MM.1S (cell line): ENCODE measurements at regions not wholly inside any gene's neighbourhood (a gene's known extent, or its start where the extent isn't known, plus 50 kb on each side); places are given as distances from the start of the nearest gene placed in this dataset.

Experiments
- DNase-seq: peaks from one replicate; pipeline ENCODE4 v3.0.0-alpha.2; 2015
- H2AFZ ChIP-seq: fragments of 300-600 bp; sonication (generic); 2 replicates; pipeline ENCODE4 v1.6.0; 2016; ENCODE audit warnings: antibody characterized with exemption, low read length
- H3F3A ChIP-seq: fragments of 300-600 bp; sonication (generic); 2 replicates; pipeline ENCODE4 v1.6.1; 2016; ENCODE audit warnings: mild to moderate bottlenecking, antibody characterized with exemption, low read length, moderate library complexity, mixed read lengths; ENCODE audit not compliant: insufficient read depth
- H3K27ac ChIP-seq: fragments of 300-600 bp; sonication (generic); 2 replicates; pipeline ENCODE4 v1.5.1; 2016; ENCODE audit warnings: mild to moderate bottlenecking, low read length
- H3K27me3 ChIP-seq: fragments of 300-600 bp; sonication (generic); replicated peaks from 2 replicates; pipeline ENCODE4 v1.6.0; 2016; ENCODE audit warnings: low read length; ENCODE audit not compliant: insufficient read depth
- H3K36me3 ChIP-seq: fragments of 300-600 bp; sonication (generic); replicated peaks from 2 replicates; pipeline ENCODE4 v1.6.1; 2016; ENCODE audit warnings: mild to moderate bottlenecking, low read length, mixed read lengths; ENCODE audit not compliant: insufficient read depth
- H3K4me1 ChIP-seq: fragments of 300-600 bp; sonication (generic); 2 replicates; pipeline ENCODE4 v1.6.1; 2016; ENCODE audit warnings: low read length, mixed read lengths
- H3K4me2 ChIP-seq: fragments of 300-600 bp; sonication (generic); 2 replicates; pipeline ENCODE4 v1.6.0; 2016; ENCODE audit warnings: low read depth, low read length
- H3K4me3 ChIP-seq: fragments of 300-600 bp; sonication (generic); 2 replicates; pipeline ENCODE4 v1.5.1; 2016; ENCODE audit warnings: low read length, mixed read lengths
- H3K79me2 ChIP-seq: fragments of 300-600 bp; sonication (generic); 2 replicates; pipeline ENCODE4 v1.6.1; 2016; ENCODE audit warnings: mixed run types, low read length, mixed read lengths
- H3K9ac ChIP-seq: fragments of 300-600 bp; sonication (generic); 2 replicates; pipeline ENCODE4 v1.6.1; 2016; ENCODE audit warnings: low read length, mixed read lengths
- H3K9me2 ChIP-seq: fragments of 300-600 bp; sonication (generic); replicated peaks from 2 replicates; pipeline ENCODE4 v1.6.1; 2016; ENCODE audit warnings: mild to moderate bottlenecking, low read length, mixed read lengths; ENCODE audit not compliant: insufficient read depth
- H3K9me3 ChIP-seq: fragments of 300-600 bp; sonication (generic); replicated peaks from 2 replicates; pipeline ENCODE4 v1.6.1; 2016; ENCODE audit warnings: mild to moderate bottlenecking, low read length, mixed read lengths; ENCODE audit not compliant: insufficient read depth
- H4K20me1 ChIP-seq: fragments of 300-600 bp; sonication (generic); 2 replicates; pipeline ENCODE4 v1.6.1; 2016; ENCODE audit warnings: mild to moderate bottlenecking, low read length, moderate library complexity, mixed read lengths; ENCODE audit not compliant: insufficient read depth
- EZH2 ChIP-seq: fragments of 300-600 bp; sonication (generic); optimal IDR thresholded peaks from 2 replicates; pipeline ENCODE3; 2017; ENCODE audit warnings: low read depth, mild to moderate bottlenecking, antibody characterized with exemption, low read length, mixed read lengths
- EZH2phosphoT487 ChIP-seq: fragments of 300-600 bp; sonication (generic); IDR thresholded peaks from 2 replicates; pipeline ENCODE4 v1.6.1; 2018; ENCODE audit warnings: antibody characterized with exemption, low read length
- TF ChIP-seq, protein P1 (sequence below): fragments of 300-600 bp; sonication (generic); IDR thresholded peaks from 2 replicates; pipeline ENCODE4 v1.5.1; 2016; ENCODE audit warnings: antibody characterized with exemption, low read length, mixed read lengths

- H3K4me3 ChIP-seq, result no peak overlapping the region
- no peak for TF ChIP-seq EZH2
- TF ChIP-seq, protein P1, sequence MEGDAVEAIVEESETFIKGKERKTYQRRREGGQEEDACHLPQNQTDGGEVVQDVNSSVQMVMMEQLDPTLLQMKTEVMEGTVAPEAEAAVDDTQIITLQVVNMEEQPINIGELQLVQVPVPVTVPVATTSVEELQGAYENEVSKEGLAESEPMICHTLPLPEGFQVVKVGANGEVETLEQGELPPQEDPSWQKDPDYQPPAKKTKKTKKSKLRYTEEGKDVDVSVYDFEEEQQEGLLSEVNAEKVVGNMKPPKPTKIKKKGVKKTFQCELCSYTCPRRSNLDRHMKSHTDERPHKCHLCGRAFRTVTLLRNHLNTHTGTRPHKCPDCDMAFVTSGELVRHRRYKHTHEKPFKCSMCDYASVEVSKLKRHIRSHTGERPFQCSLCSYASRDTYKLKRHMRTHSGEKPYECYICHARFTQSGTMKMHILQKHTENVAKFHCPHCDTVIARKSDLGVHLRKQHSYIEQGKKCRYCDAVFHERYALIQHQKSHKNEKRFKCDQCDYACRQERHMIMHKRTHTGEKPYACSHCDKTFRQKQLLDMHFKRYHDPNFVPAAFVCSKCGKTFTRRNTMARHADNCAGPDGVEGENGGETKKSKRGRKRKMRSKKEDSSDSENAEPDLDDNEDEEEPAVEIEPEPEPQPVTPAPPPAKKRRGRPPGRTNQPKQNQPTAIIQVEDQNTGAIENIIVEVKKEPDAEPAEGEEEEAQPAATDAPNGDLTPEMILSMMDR, result no peak
- no peak for TF ChIP-seq EZH2phosphoT487
- no peaks in the 10 kb centered on the region for H3K36me3 ChIP-seq
- no peak overlapping the region for H2AFZ ChIP-seq
- H3K9me3 ChIP-seq, result no peaks in the 10 kb centered on the region
- DNase-seq, result no peak
- no peaks in the 10 kb centered on the region for H3K27me3 ChIP-seq
- no peak overlapping the region for H3K9ac ChIP-seq
- H3K79me2 ChIP-seq, result no peaks in the 10 kb centered on the region
- no peaks in the 10 kb centered on the region for H3F3A ChIP-seq
- no peak overlapping the region for H3K27ac ChIP-seq
- no peaks in the 10 kb centered on the region for H4K20me1 ChIP-seq
- H3K4me1 ChIP-seq, result no peaks in the 10 kb centered on the region
- H3K9me2 ChIP-seq, result no peaks in the 10 kb centered on the region
- no peak overlapping the region for H3K4me2 ChIP-seq
Measured at GRCh38 chrX:79084923-79085322, 59.6 kb upstream of the GPR174 start.

DNA sequence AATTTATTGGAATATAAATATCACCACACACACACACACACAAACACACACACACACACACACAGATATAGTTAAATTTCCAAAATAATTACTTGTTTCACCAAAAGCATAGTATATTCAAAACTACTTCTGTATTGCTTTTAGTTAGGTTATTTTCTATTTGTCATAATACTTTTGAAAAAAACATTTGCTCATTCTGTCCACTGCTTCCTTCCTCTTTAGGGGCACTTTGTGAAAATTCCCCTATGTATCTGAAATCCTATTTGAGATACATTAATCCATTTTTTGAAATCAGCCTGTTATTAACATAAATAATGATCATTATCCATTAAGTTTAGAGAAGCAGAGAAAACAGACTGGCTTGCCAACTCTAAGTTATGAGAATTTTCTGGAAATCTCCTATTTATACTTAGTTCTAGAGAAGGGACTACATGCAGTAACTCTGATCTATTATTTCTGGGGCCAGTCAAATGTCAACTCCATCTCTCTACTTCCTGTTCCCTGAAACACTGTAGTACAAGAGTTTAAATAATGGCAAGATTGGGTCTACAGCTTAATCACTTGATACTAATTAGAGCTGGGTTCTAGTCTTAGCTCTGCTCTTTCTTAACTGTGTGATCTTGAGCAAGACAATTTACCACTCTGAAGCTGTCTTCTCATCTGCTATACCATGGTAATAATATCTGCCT is 54.4 kb upstream of the GPR174 start:
- Histone ChIP-seq H4K20me1 (no peaks in the 10 kb centered on the region), H3K4me1 (no peaks in the 10 kb centered on the region), H3K9me2 (no peaks in the 10 kb centered on the region), H3F3A (no peaks in the 10 kb centered on the region), H3K9me3 (no peaks in the 10 kb centered on the region), H3K9ac (no peak overlapping the region), H3K4me2 (no peak overlapping the region), H3K27me3 (no peaks in the 10 kb centered on the region), H3K79me2 (no peaks in the 10 kb centered on the region), H3K36me3 (no peaks in the 10 kb centered on the region), H2AFZ (no peak overlapping the region), H3K27ac (no peak overlapping the region), H3K4me3 (no peak overlapping the region)
- TF ChIP-seq, protein P1, result no peak
- no peak for TF ChIP-seq EZH2phosphoT487
- no peak for DNase-seq

DNA sequence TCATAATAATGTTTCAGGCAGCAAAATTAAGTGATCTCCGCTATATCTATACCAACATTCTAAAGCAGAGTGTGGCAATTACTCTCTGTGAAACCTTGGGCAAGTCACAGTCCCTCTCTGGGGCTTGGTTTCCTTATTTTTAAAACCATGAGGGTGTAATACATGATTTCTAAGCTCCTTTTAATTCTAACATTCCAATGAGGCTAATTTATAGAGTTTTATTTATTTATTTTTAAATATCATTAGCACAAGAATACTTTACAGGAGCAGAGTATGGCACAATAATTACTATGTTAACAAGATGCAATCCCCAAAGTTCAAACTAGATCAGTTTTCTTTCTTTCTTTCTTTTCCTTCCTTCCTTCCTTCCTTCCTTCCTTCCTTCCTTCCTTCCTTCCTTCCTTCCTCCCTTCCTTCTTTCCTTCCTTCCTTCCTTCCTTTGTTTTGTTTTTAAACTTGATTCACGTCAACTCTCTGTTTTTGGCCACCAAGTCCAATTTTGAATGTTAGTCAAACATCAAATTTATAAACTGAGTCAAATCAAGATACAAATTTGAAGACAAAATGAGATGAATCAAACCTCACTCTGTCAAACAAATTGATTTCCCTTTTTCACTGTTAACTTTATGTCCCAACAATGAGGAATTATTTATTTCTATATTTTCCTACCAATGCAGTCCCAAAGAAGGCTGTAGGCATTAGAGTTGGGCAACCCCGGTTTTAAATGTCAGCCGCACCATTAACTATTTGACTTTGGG is 50.2 kb upstream of the GPR174 start:
- Histone ChIP-seq H3K79me2 (no peaks in the 10 kb centered on the region), H3K36me3 (no peaks in the 10 kb centered on the region), H2AFZ (no peak overlapping the region), H3K27me3 (no peaks in the 10 kb centered on the region), H3K9me3 (no peaks in the 10 kb centered on the region), H4K20me1 (no peaks in the 10 kb centered on the region), H3K4me1 (0 out of 2 replicates have a peak, but pooled peaks cover 4% of the 10 kb centered on the region), H3K27ac (no peak overlapping the region), H3K9me2 (no peaks in the 10 kb centered on the region), H3K4me2 (no peak overlapping the region), H3F3A (no peaks in the 10 kb centered on the region), H3K4me3 (no peak overlapping the region), H3K9ac (no peak overlapping the region)
- no peak for DNase-seq
- TF ChIP-seq, protein P1, result no peak
- TF ChIP-seq EZH2phosphoT487 (no peak), EZH2 (no peak)
